PFSK-1 (cell line): ENCODE measurements at regions not wholly inside any gene's neighbourhood (a gene's known extent, or its start where the extent isn't known, plus 50 kb on each side); places are given as distances from the start of the nearest gene placed in this dataset.

Experiments
- REST ChIP-seq, 2 experiments: IDR thresholded peaks; 2 replicates each; pipeline versions ENCODE4 v1.6.1 to v1.8.0; 2011 to 2012; ENCODE audit warnings: low read depth in 2 of 2, low read length in 2 of 2, control low read depth in 1 of 2, inconsistent platforms in 1 of 2, mild to moderate bottlenecking in 1 of 2, moderate library complexity in 1 of 2; ENCODE audit not compliant: insufficient read depth in 1 of 2
- SIN3A ChIP-seq: IDR thresholded peaks from 2 replicates; pipeline ENCODE4 v1.6.1; 2012; ENCODE audit warnings: mild to moderate bottlenecking, low read length, moderate library complexity, borderline replicate concordance; ENCODE audit not compliant: insufficient read depth
- TAF1 ChIP-seq: IDR thresholded peaks from 2 replicates; pipeline ENCODE4 v1.6.1; 2012; ENCODE audit warnings: low read length, control low read depth, borderline replicate concordance; ENCODE audit not compliant: insufficient read depth

- TF ChIP-seq SIN3A: no peak
- TF ChIP-seq TAF1: no peak
- no peak for TF ChIP-seq REST (IDR thresholded peaks at IDR 0.05; ENCODE audit: insufficient read depth in 1 of 2, low read depth in 2 of 2, low read length in 2 of 2)
Measured at GRCh38 chr4:130395871-130396270, 1299.9 kb downstream of the C4orf33 start.
